CD14-positive monocyte (primary cell): ENCODE measurements at regions not wholly inside any gene's neighbourhood (a gene's known extent, or its start where the extent isn't known, plus 50 kb on each side); places are given as distances from the start of the nearest gene placed in this dataset.

Source experiments
- DNase-seq, 3 donors: peaks; one replicate each; pipeline ENCODE4 v3.0.0-alpha.2; 2011 to 2022
- H2AFZ ChIP-seq: 2 replicates; pipeline ENCODE4 v1.6.0; 2012; ENCODE audit warnings: mild to moderate bottlenecking, low read depth, low read length, inconsistent platforms; ENCODE audit not compliant: insufficient read depth, poor library complexity, severe bottlenecking
- H3K27ac ChIP-seq, 2 donors: 1 replicate in 1 of 2; 2 replicates in 1 of 2; pipeline ENCODE4 v1.5.1; 2012 to 2013; ENCODE audit warnings: low read length in 2 of 2, control low read depth in 1 of 2, inconsistent platforms in 1 of 2, low read depth in 1 of 2, mild to moderate bottlenecking in 1 of 2
- H3K27me3 ChIP-seq, 2 donors: one replicate each; pipeline versions ENCODE4 v1.6.0 to v1.6.1; 2011 to 2013; ENCODE audit warnings: low read length in 2 of 2; ENCODE audit not compliant: control insufficient read depth in 2 of 2, insufficient read depth in 2 of 2
- H3K36me3 ChIP-seq, 2 donors: replicated peaks in 1 of 2; 1 replicate in 1 of 2; 2 replicates in 1 of 2; pipeline versions ENCODE4 v1.5.1 to v1.6.1; 2012 to 2013; ENCODE audit warnings: low read length in 2 of 2, control low read depth in 1 of 2, inconsistent platforms in 1 of 2, mild to moderate bottlenecking in 1 of 2; ENCODE audit not compliant: insufficient read depth in 2 of 2, control insufficient read depth in 1 of 2
- H3K4me1 ChIP-seq, 2 donors: 1 replicate in 1 of 2; 2 replicates in 1 of 2; pipeline versions ENCODE4 v1.5.1 to v1.6.1; 2012 to 2013; ENCODE audit warnings: low read length in 2 of 2, control low read depth in 1 of 2, inconsistent platforms in 1 of 2, mild to moderate bottlenecking in 1 of 2, moderate library complexity in 1 of 2; ENCODE audit not compliant: insufficient read depth in 2 of 2, control insufficient read depth in 1 of 2
- H3K4me2 ChIP-seq: replicated peaks from 2 replicates; pipeline ENCODE3; 2012; ENCODE audit warnings: low read length, moderate library complexity, mild to moderate bottlenecking; ENCODE audit not compliant: poor library complexity, severe bottlenecking; ENCODE audit errors: extremely low read depth
- H3K4me3 ChIP-seq, 3 experiments: fragments of 200-600 bp in 1 of 3; sonication (generic) in 1 of 3; replicated peaks in 1 of 3; 1 replicate in 2 of 3; 2 replicates in 1 of 3; pipeline ENCODE4 v1.5.1; 2011 to 2013; ENCODE audit warnings: low read length in 3 of 3, mild to moderate bottlenecking in 3 of 3, control low read depth in 2 of 3, low read depth in 2 of 3, inconsistent platforms in 1 of 3, moderate library complexity in 1 of 3
- H3K79me2 ChIP-seq: 2 replicates; pipeline ENCODE4 v1.6.0; 2012; ENCODE audit warnings: mild to moderate bottlenecking, control low read depth, inconsistent platforms, low read length, moderate library complexity; ENCODE audit not compliant: insufficient read depth
- H3K9ac ChIP-seq: 2 replicates; pipeline ENCODE4 v1.6.0; 2017; ENCODE audit warnings: low read length, mild to moderate bottlenecking; ENCODE audit not compliant: insufficient read depth, poor library complexity, severe bottlenecking
- H3K9me3 ChIP-seq, 2 donors: replicated peaks in 1 of 2; 1 replicate in 1 of 2; 2 replicates in 1 of 2; pipeline versions ENCODE4 v1.5.1 to v1.6.1; 2012 to 2013; ENCODE audit warnings: low read length in 2 of 2, control low read depth in 1 of 2; ENCODE audit not compliant: control insufficient read depth in 1 of 2, insufficient read depth in 1 of 2
- H4K20me1 ChIP-seq: 2 replicates; pipeline ENCODE4 v1.6.0; 2012; ENCODE audit warnings: mild to moderate bottlenecking, low read length, control low read depth, moderate library complexity; ENCODE audit not compliant: insufficient read depth
- H3K27ac Mint-ChIP-seq, 7 donors: one replicate each; pipeline ENCODE4 v1.8.0; 2020; ENCODE audit warnings: mild to moderate bottlenecking in 7 of 7, mixed read lengths in 7 of 7, moderate library complexity in 6 of 7, inconsistent platforms in 2 of 7
- H3K27me3 Mint-ChIP-seq, 3 donors: one replicate each; pipeline ENCODE4 v1.8.0; 2021 to 2022; ENCODE audit warnings: low read depth in 3 of 3, mild to moderate bottlenecking in 3 of 3, mixed read lengths in 3 of 3, moderate library complexity in 3 of 3, inconsistent platforms in 1 of 3
- H3K36me3 Mint-ChIP-seq, 2 donors: one replicate each; pipeline ENCODE4 v1.8.0; 2020; ENCODE audit warnings: mixed read lengths in 2 of 2, inconsistent platforms in 1 of 2, mild to moderate bottlenecking in 1 of 2
- H3K4me1 Mint-ChIP-seq: one replicate; pipeline ENCODE4 v1.8.0; 2020; ENCODE audit warnings: mild to moderate bottlenecking, mixed read lengths
- H3K4me3 Mint-ChIP-seq, 2 donors: one replicate each; pipeline ENCODE4 v1.8.0; 2020; ENCODE audit warnings: mild to moderate bottlenecking in 2 of 2, mixed read lengths in 2 of 2, moderate library complexity in 1 of 2
- H3K9me3 Mint-ChIP-seq, 7 donors: one replicate each; pipeline ENCODE4 v1.8.0; 2020 to 2022; ENCODE audit warnings: mixed read lengths in 7 of 7, mild to moderate bottlenecking in 6 of 7, moderate library complexity in 6 of 7, inconsistent platforms in 2 of 7
- CTCF ChIP-seq: fragments of 200-600 bp; IDR thresholded peaks from one replicate; pipeline ENCODE4 v1.8.0; 2022; ENCODE audit warnings: antibody characterized with exemption, mild to moderate bottlenecking
- WGBS: methylation state at CpG from one replicate; pipeline ENCODE4 v1.1.5; 2013; ENCODE audit warnings: missing lambda C conversion rate; ENCODE audit not compliant: insufficient coverage; 5-methylcytosine and 5-hydroxymethylcytosine counted together
- intact Hi-C, 2 donors: fragments of 100-400 bp; cut with micrococcal nuclease; formaldehyde crosslinking; loops; one replicate each; pipeline versions ENCODE4 v1.15.0 to v1.15.1; 2023

- intact Hi-C loops: no loop called here
- Histone ChIP-seq H4K20me1 (no peaks in the 10 kb centered on the region), H3K27ac (no peak overlapping the region), H3K9me3 (peaks cover 14 to 20% of the 10 kb centered on the region in 2 donors), H3K4me3 (no peak overlapping the region), H3K27me3 (no peaks in the 10 kb centered on the region), H3K36me3 (no peaks in the 10 kb centered on the region), H3K9ac (no peak overlapping the region), H3K4me1 (no peaks in the 10 kb centered on the region), H3K79me2 (no peaks in the 10 kb centered on the region), H2AFZ (no peak overlapping the region), H3K4me2 (no peak overlapping the region)
- H3K36me3 Mint-ChIP-seq: no peaks in the 10 kb centered on the region
- H3K9me3 Mint-ChIP-seq: peaks cover 10 to 29% (median 19%) of the 10 kb centered on the region in 7 donors
- no peaks in the 10 kb centered on the region for H3K4me1 Mint-ChIP-seq
- H3K27ac Mint-ChIP-seq: no peak overlapping the region
- H3K4me3 Mint-ChIP-seq: no peak overlapping the region
- 100% methylated on average over 5 of the region's 6 CpGs for WGBS
- H3K27me3 Mint-ChIP-seq: peaks cover 0 to 6% (median 3%) of the 10 kb centered on the region in 3 donors
- no peak for DNase-seq
- no peak for TF ChIP-seq CTCF
These were observed 73.4 kb downstream of the LINC01488 start for GRCh38 chr11:69554849-69555248.

- Mint-ChIP-seq H3K27me3 (peaks cover 2 to 8% (median 5%) of the 10 kb centered on the region in 3 donors), H3K27ac (no peak overlapping the region), H3K9me3 (peaks cover under 1 to 10% (median 4%) of the 10 kb centered on the region in 7 donors), H3K4me1 (no peaks in the 10 kb centered on the region), H3K4me3 (no peak overlapping the region), H3K36me3 (no peaks in the 10 kb centered on the region)
- Histone ChIP-seq H3K27ac (no peak overlapping the region), H4K20me1 (no peaks in the 10 kb centered on the region), H3K4me2 (no peak overlapping the region), H3K9me3 (peaks cover 0 to 7% of the 10 kb centered on the region in 2 donors), H3K4me3 (no peak overlapping the region), H3K27me3 (no peaks in the 10 kb centered on the region), H3K36me3 (no peaks in the 10 kb centered on the region), H3K79me2 (no peaks in the 10 kb centered on the region), H2AFZ (no peak overlapping the region), H3K9ac (no peak overlapping the region), H3K4me1 (no peaks in the 10 kb centered on the region)
- DNase-seq: no peak
- intact Hi-C loops: no loop called here
- 100% methylated on average over 3 of the region's 7 CpGs for WGBS
- TF ChIP-seq CTCF: no peak
These were observed 75.8 kb downstream of the LINC01488 start for GRCh38 chr11:69557266-69557665.
